Left colon (tissue), 2 donors: ENCODE measurements at regions not wholly inside any gene's neighbourhood (a gene's known extent, or its start where the extent isn't known, plus 50 kb on each side); places are given as distances from the start of the nearest gene placed in this dataset.

Experiments used
- ATAC-seq: fragments of 200-7000 bp; cut with Tn5 transposase; one replicate; pipeline ENCODE4 v1.9.1; 2020; ENCODE audit warnings: mild to moderate bottlenecking, moderate library complexity
- DNase-seq, 2 donors: peaks; one replicate each; pipeline ENCODE4 v3.0.0-alpha.2; 2020
- intact Hi-C, 2 donors: fragments of 100-400 bp; cut with DNase I in 1 of 2; cut with micrococcal nuclease in 1 of 2; formaldehyde crosslinking; loops; one replicate each; pipeline versions ENCODE4 v1.11.2 to v1.14.0; 2022; cut with DNase I, micrococcal nuclease
- donor health status: DM: no; HTN: no; CAD: no.
- donor health status: DM: yes; HTN: yes; CAD: no.

- intact Hi-C loops = no loop called here
- DNase-seq (no peak), ATAC-seq (no peak)
Observed at GRCh38 chr5:117302949-117303348, 728.3 kb upstream of the SEMA6A start.

GRCh38 chr5:117302473-117302872 lies 727.9 kb upstream of the SEMA6A start:
- DNase-seq (no peak), ATAC-seq (no peak)
- intact Hi-C loops = no loop called here

- ATAC-seq (no peak), DNase-seq (no peak)
- intact Hi-C loops = no loop called here
Observed at GRCh38 chr5:117299936-117300328, 725.3 kb upstream of the SEMA6A start.

GRCh38 chr5:117299224-117299935 lies 724.8 kb upstream of the SEMA6A start:
- intact Hi-C loops = no loop called here

GRCh38 chr5:117296872-117297271 lies 722.2 kb upstream of the SEMA6A start:
- no peak for ATAC-seq
- no peak for DNase-seq
- intact Hi-C loops = no loop called here

More at GRCh38 chr5:117299224-117299935, 724.8 kb upstream of the SEMA6A start:
- DNase-seq = no peak
- ATAC-seq = no peak

GRCh38 chr5:117295941-117296340 lies 721.3 kb upstream of the SEMA6A start:
- DNase-seq (no peak), ATAC-seq (no peak)
- intact Hi-C loops = no loop called here

GRCh38 chr5:117286813-117287212 lies 712.2 kb upstream of the SEMA6A start:
- no peak for DNase-seq
- ATAC-seq = no peak
- intact Hi-C loops = no loop called here

GRCh38 chr5:117271656-117272055 lies 697.0 kb upstream of the SEMA6A start:
- intact Hi-C loops = no loop called here
- ATAC-seq = no peak
- no peak for DNase-seq

- ATAC-seq (no peak), DNase-seq (no peak)
- intact Hi-C loops = no loop called here
Observed at GRCh38 chr5:117266280-117266679, 691.7 kb upstream of the SEMA6A start.

GRCh38 chr5:117263231-117263630 lies 688.6 kb upstream of the SEMA6A start:
- no peak for DNase-seq
- no peak for ATAC-seq
- intact Hi-C loops = no loop called here

- DNase-seq = no peak
- intact Hi-C loops = no loop called here
Observed at GRCh38 chr5:117262572-117263131, 688.0 kb upstream of the SEMA6A start.

GRCh38 chr5:117261948-117262571 lies 687.4 kb upstream of the SEMA6A start:
- no peak for ATAC-seq
- no peak for DNase-seq
- intact Hi-C loops = no loop called here

More at GRCh38 chr5:117262572-117263131, 688.0 kb upstream of the SEMA6A start:
- ATAC-seq = no peak

- ATAC-seq = no peak
- no peak for DNase-seq
- intact Hi-C loops = no loop called here
Observed at GRCh38 chr5:117255211-117256027, 680.8 kb upstream of the SEMA6A start.

- ATAC-seq (no peak), DNase-seq (no peak)
- intact Hi-C loops = no loop called here
Observed at GRCh38 chr5:117252566-117252965, 677.9 kb upstream of the SEMA6A start.

GRCh38 chr5:117249086-117249815 lies 674.6 kb upstream of the SEMA6A start:
- intact Hi-C loops = no loop called here

GRCh38 chr5:117246424-117246823 lies 671.8 kb upstream of the SEMA6A start:
- intact Hi-C loops = no loop called here

More at GRCh38 chr5:117249086-117249815, 674.6 kb upstream of the SEMA6A start:
- DNase-seq (no peak), ATAC-seq (no peak)

GRCh38 chr5:117245130-117245529 lies 670.5 kb upstream of the SEMA6A start:
- intact Hi-C loops = no loop called here

More at GRCh38 chr5:117246424-117246823, 671.8 kb upstream of the SEMA6A start:
- ATAC-seq (no peak), DNase-seq (no peak)

GRCh38 chr5:117242028-117242427 lies 667.4 kb upstream of the SEMA6A start:
- ATAC-seq (no peak), DNase-seq (no peak)
- intact Hi-C loops = no loop called here

More at GRCh38 chr5:117245130-117245529, 670.5 kb upstream of the SEMA6A start:
- DNase-seq = no peak
- ATAC-seq = no peak

GRCh38 chr5:117236941-117237340 lies 662.3 kb upstream of the SEMA6A start:
- intact Hi-C loops = no loop called here
- DNase-seq (no peak), ATAC-seq (no peak)
